ENCODE measurements at regions not wholly inside any gene's neighbourhood (a gene's known extent, or its start where the extent isn't known, plus 50 kb on each side); places are given as distances from the start of the nearest gene placed in this dataset.

DNA sequence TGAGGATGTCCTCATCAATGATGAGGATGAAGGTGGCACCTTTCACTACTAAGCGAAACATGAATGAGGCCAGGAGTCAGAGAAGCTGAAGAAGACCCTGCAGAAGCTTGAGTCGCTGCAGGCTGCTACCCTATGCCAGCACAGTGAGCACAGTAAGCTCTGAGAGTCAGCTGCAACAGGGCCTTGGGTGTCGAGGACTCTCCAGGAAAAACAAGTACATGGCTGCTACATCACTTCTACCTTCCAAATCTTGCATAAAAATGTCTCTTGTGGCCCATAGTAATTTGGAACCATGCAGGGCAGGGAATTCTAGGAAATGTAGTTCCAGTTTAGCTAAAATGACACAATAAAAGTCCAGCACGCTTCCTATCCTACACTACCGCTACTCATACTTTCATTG, 51.5 kb upstream of the KIRREL1 start:
- DNase-seq = no peak
- WGBS, 4 donors = 87 to 94% (median 90%) methylated on average over 5 of the region's 5 CpGs
- TF ChIP-seq, protein P1, sequence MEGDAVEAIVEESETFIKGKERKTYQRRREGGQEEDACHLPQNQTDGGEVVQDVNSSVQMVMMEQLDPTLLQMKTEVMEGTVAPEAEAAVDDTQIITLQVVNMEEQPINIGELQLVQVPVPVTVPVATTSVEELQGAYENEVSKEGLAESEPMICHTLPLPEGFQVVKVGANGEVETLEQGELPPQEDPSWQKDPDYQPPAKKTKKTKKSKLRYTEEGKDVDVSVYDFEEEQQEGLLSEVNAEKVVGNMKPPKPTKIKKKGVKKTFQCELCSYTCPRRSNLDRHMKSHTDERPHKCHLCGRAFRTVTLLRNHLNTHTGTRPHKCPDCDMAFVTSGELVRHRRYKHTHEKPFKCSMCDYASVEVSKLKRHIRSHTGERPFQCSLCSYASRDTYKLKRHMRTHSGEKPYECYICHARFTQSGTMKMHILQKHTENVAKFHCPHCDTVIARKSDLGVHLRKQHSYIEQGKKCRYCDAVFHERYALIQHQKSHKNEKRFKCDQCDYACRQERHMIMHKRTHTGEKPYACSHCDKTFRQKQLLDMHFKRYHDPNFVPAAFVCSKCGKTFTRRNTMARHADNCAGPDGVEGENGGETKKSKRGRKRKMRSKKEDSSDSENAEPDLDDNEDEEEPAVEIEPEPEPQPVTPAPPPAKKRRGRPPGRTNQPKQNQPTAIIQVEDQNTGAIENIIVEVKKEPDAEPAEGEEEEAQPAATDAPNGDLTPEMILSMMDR (IDR thresholded peaks at IDR 0.05) = no peak
- no peak for TF ChIP-seq POLR2A (IDR thresholded peaks at IDR 0.05)
- Histone ChIP-seq H3K27me3 (peaks cover 4% of the 10 kb centered on the region), H3K4me3 (no peak overlapping the region), H3K9me3 (replicated peaks in 1 of 3) (no peaks in the 10 kb centered on the region), H3K36me3 (replicated peaks in 1 of 2) (no peaks in the 10 kb centered on the region), H3K4me1 (replicated peaks in 1 of 2) (no peaks in the 10 kb centered on the region), H3K27ac (no peak overlapping the region)
- intact Hi-C loops (cut with DNase I) = loop anchor here in 1 of 2 donors (10.0 kb wide), 1 partner anchor 357 kb away; no protein-coding TSS in a partner anchor

All from adrenal gland (tissue), 9 donors.